ENCODE measurements at regions not wholly inside any gene's neighbourhood (a gene's known extent, or its start where the extent isn't known, plus 50 kb on each side); places are given as distances from the start of the nearest gene placed in this dataset.

GRCh38 chr17:59465949-59466307, 99.5 kb upstream of the DHX40 start:
- no peak overlapping the region for H3K27ac Mint-ChIP-seq
- H3K9me3 Mint-ChIP-seq = no peaks in the 10 kb centered on the region
- H3K36me3 Mint-ChIP-seq (ENCODE audit: low read depth) = no peaks in the 10 kb centered on the region
- H3K4me3 Mint-ChIP-seq = no peak overlapping the region
- no peaks in the 10 kb centered on the region for H3K4me1 Mint-ChIP-seq
- TF ChIP-seq CTCF (IDR thresholded peaks at IDR 0.05; ENCODE audit: unreplicated experiment in 3 of 3) = no peak
- peaks cover 5% of the 10 kb centered on the region for H3K27me3 Mint-ChIP-seq (ENCODE audit: low read depth)

GRCh38 chr17:59466946-59467801, 98.2 kb upstream of the DHX40 start:
- Mint-ChIP-seq H3K27me3 (ENCODE audit: low read depth) (peaks cover 3% of the 10 kb centered on the region), H3K4me3 (no peak overlapping the region), H3K4me1 (no peaks in the 10 kb centered on the region), H3K36me3 (ENCODE audit: low read depth) (no peaks in the 10 kb centered on the region), H3K9me3 (no peaks in the 10 kb centered on the region), H3K27ac (no peak overlapping the region)
- TF ChIP-seq CTCF (IDR thresholded peaks at IDR 0.05; ENCODE audit: unreplicated experiment in 3 of 3) = no peak

GRCh38 chr17:59469786-59470485, 95.5 kb upstream of the DHX40 start:
- TF ChIP-seq CTCF (IDR thresholded peaks at IDR 0.05; ENCODE audit: unreplicated experiment in 3 of 3) = no peak
- H3K4me3 Mint-ChIP-seq = no peak overlapping the region
- H3K36me3 Mint-ChIP-seq (ENCODE audit: low read depth) = no peaks in the 10 kb centered on the region
- no peaks in the 10 kb centered on the region for H3K4me1 Mint-ChIP-seq
- no peaks in the 10 kb centered on the region for H3K9me3 Mint-ChIP-seq
- no peak overlapping the region for H3K27ac Mint-ChIP-seq
- H3K27me3 Mint-ChIP-seq (ENCODE audit: low read depth) = peaks cover 3% of the 10 kb centered on the region

GRCh38 chr17:59470624-59471297, 94.6 kb upstream of the DHX40 start:
- TF ChIP-seq CTCF (IDR thresholded peaks at IDR 0.05; ENCODE audit: unreplicated experiment in 3 of 3) = no peak
- peaks cover 3% of the 10 kb centered on the region for H3K27me3 Mint-ChIP-seq (ENCODE audit: low read depth)
- no peak overlapping the region for H3K4me3 Mint-ChIP-seq
- no peaks in the 10 kb centered on the region for H3K36me3 Mint-ChIP-seq (ENCODE audit: low read depth)
- no peaks in the 10 kb centered on the region for H3K4me1 Mint-ChIP-seq
- no peak overlapping the region for H3K27ac Mint-ChIP-seq
- H3K9me3 Mint-ChIP-seq = no peaks in the 10 kb centered on the region

GRCh38 chr17:59476413-59476812, 89.0 kb upstream of the DHX40 start:
- no peaks in the 10 kb centered on the region for H3K36me3 Mint-ChIP-seq (ENCODE audit: low read depth)
- H3K27me3 Mint-ChIP-seq (ENCODE audit: low read depth) = no peaks in the 10 kb centered on the region
- no peak for TF ChIP-seq CTCF (IDR thresholded peaks at IDR 0.05; ENCODE audit: unreplicated experiment in 3 of 3)

More at GRCh38 chr17:59476413-59476812, 89.0 kb upstream of the DHX40 start:
- Mint-ChIP-seq H3K4me3 (no peak overlapping the region), H3K9me3 (no peaks in the 10 kb centered on the region), H3K4me1 (no peaks in the 10 kb centered on the region), H3K27ac (no peak overlapping the region)

All from nephron (organoid).